ENCODE measurements at regions not wholly inside any gene's neighbourhood (a gene's known extent, or its start where the extent isn't known, plus 50 kb on each side); places are given as distances from the start of the nearest gene placed in this dataset.

GRCh38 chr13:50334944-50335343, 319.7 kb downstream of the KCNRG start:
- H2BK12ac ChIP-seq (ENCODE audit: insufficient read length, low read depth, low read length): no peak overlapping the region
- no peak overlapping the region for H3K14ac ChIP-seq (ENCODE audit: insufficient read depth, low read length)
- no peaks in the 10 kb centered on the region for H3K79me1 ChIP-seq (ENCODE audit: insufficient read depth, low read depth, low read length, poor library complexity, severe bottlenecking)
- H2BK120ac ChIP-seq (ENCODE audit: low read depth, low read length, poor library complexity, severe bottlenecking): no peak overlapping the region
- H3K27me3 ChIP-seq (ENCODE audit: insufficient read depth, low read length): no peaks in the 10 kb centered on the region
- H4K20me1 ChIP-seq (ENCODE audit: control insufficient read depth, insufficient read depth, insufficient read length): no peaks in the 10 kb centered on the region
- peaks cover 2% of the 10 kb centered on the region; the same call in 1 of the 2 replicates for H3K27me3 Mint-ChIP-seq (ENCODE audit: low read depth)
- H4K8ac ChIP-seq (replicated peaks; ENCODE audit: insufficient read length, low read depth, low read length): no peak overlapping the region
- H4K5ac ChIP-seq (ENCODE audit: insufficient read length, low read depth, low read length): no peak overlapping the region
- H3K27ac Mint-ChIP-seq: no peak overlapping the region; a peak in 1 of 7 replicates
- no peak overlapping the region for H3K4ac ChIP-seq (ENCODE audit: low read depth, low read length)
- no peak overlapping the region for H2AFZ ChIP-seq (ENCODE audit: low read length)
- WGBS (ENCODE audit: extremely low coverage, insufficient read length, low lambda C conversion rate): no CpG with 5 or more reads among the region's 5 CpGs
- H3K56ac ChIP-seq (ENCODE audit: insufficient read length, low read depth, low read length): no peak overlapping the region
- no peak for TF ChIP-seq CTCF (conservative IDR thresholded peaks at IDR 0.05)
- no peak overlapping the region for H3K4me3 Mint-ChIP-seq
- H3K9ac ChIP-seq (ENCODE audit: extremely low read depth, insufficient read length, low read length): no peak overlapping the region
- H3T11ph ChIP-seq (ENCODE audit: low read length): no peak overlapping the region
- no peak overlapping the region for H2BK5ac ChIP-seq (ENCODE audit: insufficient read length, low read length)
- H3K9me3 Mint-ChIP-seq: no peaks in the 10 kb centered on the region
- H3K4me2 ChIP-seq (ENCODE audit: insufficient read depth, insufficient read length, low read length): no peak overlapping the region
- H3K18ac ChIP-seq (ENCODE audit: insufficient read length, low read depth, low read length): no peak overlapping the region
- H3K79me2 ChIP-seq (ENCODE audit: insufficient read depth, low read length): no peaks in the 10 kb centered on the region
- no peaks in the 10 kb centered on the region for H3K23me2 ChIP-seq (ENCODE audit: insufficient read length, low read depth, low read length, poor library complexity, severe bottlenecking)
- H4K91ac ChIP-seq (ENCODE audit: insufficient read length, low read depth, low read length): no peak overlapping the region
- H3K36me3 Mint-ChIP-seq (ENCODE audit: insufficient read depth in 1 of 3, low read depth in 3 of 3): no peaks in the 10 kb centered on the region
- DNase-seq: no peak
- H3K4me1 Mint-ChIP-seq: peaks cover 16% of the 10 kb centered on the region in 2 experiments
- H3K23ac ChIP-seq (ENCODE audit: insufficient read length, low read depth, low read length): no peak overlapping the region
- H3K4me1 ChIP-seq (ENCODE audit: insufficient read depth, low read length): no peaks in the 10 kb centered on the region; the same call in 1 of the 2 replicates
- H2AK5ac ChIP-seq (ENCODE audit: insufficient read length, low read length): no peak overlapping the region
- H2BK15ac ChIP-seq (ENCODE audit: low read depth, low read length): no peak overlapping the region
- no peak overlapping the region for H3K27ac ChIP-seq (ENCODE audit: insufficient read length, low read depth, low read length)
- H3K9me3 ChIP-seq (ENCODE audit: control insufficient read depth, low read depth, low read length): no peaks in the 10 kb centered on the region
- no peak overlapping the region for H2BK20ac ChIP-seq (ENCODE audit: low read depth, low read length, poor library complexity, severe bottlenecking)

Data from H9 (cell line).